H9 (cell line): ENCODE measurements at regions not wholly inside any gene's neighbourhood (a gene's known extent, or its start where the extent isn't known, plus 50 kb on each side); places are given as distances from the start of the nearest gene placed in this dataset.

ENCODE experiments used
- DNase-seq: peaks from one replicate; pipeline ENCODE4 v3.0.0-alpha.2; 2017
- H2AFZ ChIP-seq: one replicate; pipeline ENCODE4 v1.6.1; 2013; ENCODE audit warnings: mild to moderate bottlenecking, low read length, control low read depth, moderate library complexity
- H2AK5ac ChIP-seq: 2 replicates; pipeline ENCODE4 v1.6.1; 2013; ENCODE audit warnings: low read length, control low read depth, mixed read lengths; ENCODE audit not compliant: insufficient read length
- H2BK120ac ChIP-seq: one replicate; pipeline ENCODE4 v1.6.1; 2013; ENCODE audit warnings: low read depth, mild to moderate bottlenecking, low read length, control low read depth, inconsistent platforms; ENCODE audit not compliant: poor library complexity, severe bottlenecking
- H2BK12ac ChIP-seq: 2 replicates; pipeline ENCODE4 v1.6.1; 2013; ENCODE audit warnings: low read length, control low read depth, mixed read lengths, low read depth; ENCODE audit not compliant: insufficient read length
- H2BK15ac ChIP-seq: 2 replicates; pipeline ENCODE4 v1.6.1; 2013; ENCODE audit warnings: low read depth, low read length, control low read depth
- H2BK20ac ChIP-seq: one replicate; pipeline ENCODE4 v1.6.1; 2013; ENCODE audit warnings: low read depth, mild to moderate bottlenecking, low read length, control low read depth, inconsistent platforms; ENCODE audit not compliant: poor library complexity, severe bottlenecking
- H2BK5ac ChIP-seq: 2 replicates; pipeline ENCODE4 v1.6.1; 2013; ENCODE audit warnings: low read length, control low read depth, mixed read lengths; ENCODE audit not compliant: insufficient read length
- H3K14ac ChIP-seq: 2 replicates; pipeline ENCODE4 v1.6.1; 2013; ENCODE audit warnings: low read length, control low read depth; ENCODE audit not compliant: insufficient read depth
- H3K18ac ChIP-seq: 2 replicates; pipeline ENCODE4 v1.6.1; 2013; ENCODE audit warnings: low read depth, mild to moderate bottlenecking, mixed read lengths, low read length, control low read depth; ENCODE audit not compliant: insufficient read length
- H3K23ac ChIP-seq: 2 replicates; pipeline ENCODE4 v1.6.1; 2013; ENCODE audit warnings: low read length, control low read depth, mixed read lengths, low read depth; ENCODE audit not compliant: insufficient read length
- H3K23me2 ChIP-seq: 2 replicates; pipeline ENCODE4 v1.6.1; 2013; ENCODE audit warnings: low read depth, mild to moderate bottlenecking, mixed read lengths, low read length, control low read depth; ENCODE audit not compliant: insufficient read length, poor library complexity, severe bottlenecking
- H3K27ac ChIP-seq: 2 replicates; pipeline ENCODE4 v1.5.1; 2013; ENCODE audit warnings: low read length, control low read depth, mixed read lengths, low read depth; ENCODE audit not compliant: insufficient read length
- H3K27me3 ChIP-seq: 2 replicates; pipeline ENCODE4 v1.6.1; 2013; ENCODE audit warnings: low read length, control low read depth, inconsistent platforms; ENCODE audit not compliant: insufficient read depth
- H3K4ac ChIP-seq: 2 replicates; pipeline ENCODE4 v1.6.1; 2013; ENCODE audit warnings: low read depth, mild to moderate bottlenecking, control low read depth, inconsistent platforms, low read length, moderate library complexity
- H3K4me1 ChIP-seq: 2 replicates; pipeline ENCODE4 v1.6.1; 2013; ENCODE audit warnings: low read length, control low read depth, inconsistent platforms; ENCODE audit not compliant: insufficient read depth
- H3K4me2 ChIP-seq: 2 replicates; pipeline ENCODE4 v1.6.1; 2013; ENCODE audit warnings: low read length, control low read depth, mixed read lengths; ENCODE audit not compliant: insufficient read length, insufficient read depth
- H3K56ac ChIP-seq: 2 replicates; pipeline ENCODE4 v1.6.1; 2013; ENCODE audit warnings: low read depth, mild to moderate bottlenecking, mixed read lengths, low read length, control low read depth; ENCODE audit not compliant: insufficient read length
- H3K79me1 ChIP-seq: 2 replicates; pipeline ENCODE4 v1.6.1; 2013; ENCODE audit warnings: low read depth, mild to moderate bottlenecking, moderate library complexity, low read length, control low read depth, inconsistent platforms; ENCODE audit not compliant: insufficient read depth, poor library complexity, severe bottlenecking
- H3K79me2 ChIP-seq: 2 replicates; pipeline ENCODE4 v1.6.1; 2013; ENCODE audit warnings: low read length, control low read depth, inconsistent platforms; ENCODE audit not compliant: insufficient read depth
- H3K9ac ChIP-seq: 2 replicates; pipeline ENCODE4 v1.6.1; 2013; ENCODE audit warnings: low read length, control low read depth, mixed read lengths; ENCODE audit not compliant: insufficient read length; ENCODE audit errors: extremely low read depth
- H3K9me3 ChIP-seq: one replicate; pipeline ENCODE4 v1.6.1; 2013; ENCODE audit warnings: low read depth, low read length, inconsistent platforms; ENCODE audit not compliant: control insufficient read depth
- H3T11ph ChIP-seq: one replicate; pipeline ENCODE4 v1.6.1; 2013; ENCODE audit warnings: mild to moderate bottlenecking, low read length, control low read depth, inconsistent platforms
- H4K20me1 ChIP-seq: one replicate; pipeline ENCODE4 v1.6.1; 2013; ENCODE audit not compliant: control insufficient read depth, insufficient read length, insufficient read depth
- H4K5ac ChIP-seq: 2 replicates; pipeline ENCODE4 v1.6.1; 2013; ENCODE audit warnings: low read depth, mild to moderate bottlenecking, mixed read lengths, low read length, control low read depth; ENCODE audit not compliant: insufficient read length
- H4K8ac ChIP-seq: replicated peaks from 2 replicates; pipeline ENCODE4 v1.6.1; 2013; ENCODE audit warnings: low read length, control low read depth, mixed read lengths, low read depth; ENCODE audit not compliant: insufficient read length
- H4K91ac ChIP-seq: 2 replicates; pipeline ENCODE4 v1.6.1; 2013; ENCODE audit warnings: low read depth, mild to moderate bottlenecking, moderate library complexity, mixed read lengths, low read length, control low read depth; ENCODE audit not compliant: insufficient read length
- H3K27ac Mint-ChIP-seq, 3 experiments: 2 replicates in 2 of 3; 3 replicates in 1 of 3; pipeline ENCODE4 v1.8.0; 2020 to 2021; ENCODE audit warnings: mixed read lengths in 3 of 3, mild to moderate bottlenecking in 1 of 3, moderate library complexity in 1 of 3
- H3K27me3 Mint-ChIP-seq: 2 replicates; pipeline ENCODE4 v1.8.0; 2021; ENCODE audit warnings: low read depth, mild to moderate bottlenecking, moderate library complexity, mixed read lengths
- H3K36me3 Mint-ChIP-seq, 3 experiments: 2 replicates in 2 of 3; 3 replicates in 1 of 3; pipeline ENCODE4 v1.8.0; 2020 to 2021; ENCODE audit warnings: low read depth in 3 of 3, mixed read lengths in 3 of 3; ENCODE audit not compliant: insufficient read depth in 1 of 3
- H3K4me1 Mint-ChIP-seq, 2 experiments: 2 replicates each; pipeline ENCODE4 v1.8.0; 2020; ENCODE audit warnings: mixed read lengths in 2 of 2
- H3K4me3 Mint-ChIP-seq, 2 experiments: 2 replicates in 1 of 2; 3 replicates in 1 of 2; pipeline ENCODE4 v1.8.0; 2020 to 2021; ENCODE audit warnings: mild to moderate bottlenecking in 2 of 2, mixed read lengths in 2 of 2, moderate library complexity in 1 of 2
- H3K9me3 Mint-ChIP-seq, 2 experiments: 2 replicates in 1 of 2; 3 replicates in 1 of 2; pipeline ENCODE4 v1.8.0; 2020; ENCODE audit warnings: mild to moderate bottlenecking in 2 of 2, mixed read lengths in 2 of 2, moderate library complexity in 1 of 2
- WGBS: extraction: QIAGEN DNeasy Blood & Tissue Kit; methylation state at CpG from one replicate; pipeline ENCODE4 v1.1.7; 2013; ENCODE audit warnings: missing lambda C conversion rate, low lambda C conversion rate, mixed read lengths; ENCODE audit not compliant: insufficient read length; ENCODE audit errors: extremely low coverage; 5-methylcytosine and 5-hydroxymethylcytosine counted together
- TF ChIP-seq, protein P1 (sequence below): fragments of 200-600 bp; sonication (generic); conservative IDR thresholded peaks from 3 replicates; pipeline ENCODE4 v1.8.0; 2021; ENCODE audit warnings: antibody characterized with exemption, mild to moderate bottlenecking

DNA sequence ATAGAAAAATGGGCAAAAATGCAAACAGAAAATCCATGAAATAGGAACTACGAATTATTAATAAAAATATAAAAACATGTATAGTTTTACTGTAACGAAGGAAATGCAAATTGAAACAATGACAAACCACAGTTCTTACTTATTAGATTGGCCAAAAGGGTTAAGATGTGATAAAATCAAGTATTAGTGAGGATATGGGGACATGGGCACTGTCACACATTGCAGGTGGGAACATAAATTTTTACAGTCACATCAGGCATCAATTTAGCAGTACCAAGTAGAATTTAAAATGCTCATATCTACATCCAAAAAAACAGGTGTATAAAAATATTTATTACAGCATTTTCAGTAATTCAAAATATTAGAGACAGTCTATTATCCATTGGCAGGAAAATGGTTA, 353.2 kb upstream of the API5 start:
- no peak overlapping the region for H3K4me3 Mint-ChIP-seq

More for the DNA sequence above, 353.2 kb upstream of the API5 start:
- DNase-seq: no peak
- Histone ChIP-seq H3K18ac (no peak overlapping the region), H2BK20ac (no peak overlapping the region), H4K8ac (no peak overlapping the region), H3K4me1 (no peaks in the 10 kb centered on the region), H2AK5ac (no peak overlapping the region), H2BK5ac (no peak overlapping the region), H4K91ac (no peak overlapping the region), H3K23ac (no peak overlapping the region), H3K79me2 (no peaks in the 10 kb centered on the region), H3K9ac (no peak overlapping the region), H3K9me3 (no peaks in the 10 kb centered on the region), H4K20me1 (no peaks in the 10 kb centered on the region), H3T11ph (no peak overlapping the region), H4K5ac (no peak overlapping the region), H2BK12ac (no peak overlapping the region), H3K14ac (no peak overlapping the region), H3K56ac (no peak overlapping the region), H3K27ac (no peak overlapping the region), H3K79me1 (no peaks in the 10 kb centered on the region), H3K23me2 (no peaks in the 10 kb centered on the region), H2AFZ (no peak overlapping the region), H3K4ac (no peak overlapping the region), H3K4me2 (no peak overlapping the region), H2BK120ac (no peak overlapping the region), H2BK15ac (no peak overlapping the region), H3K27me3 (no peaks in the 10 kb centered on the region)
- peaks cover 0 to 12% of the 10 kb centered on the region in 2 experiments; a peak in 3 of 5 replicates for H3K9me3 Mint-ChIP-seq
- H3K36me3 Mint-ChIP-seq: peaks cover 0 to 2% (median 0%) of the 10 kb centered on the region in 3 experiments; a peak in 1 of 7 replicates
- H3K4me1 Mint-ChIP-seq: no peaks in the 10 kb centered on the region
- no CpG with 5 or more reads among the region's 2 CpGs for WGBS
- H3K27me3 Mint-ChIP-seq: no peaks in the 10 kb centered on the region; the same call in 1 of the 2 replicates
- TF ChIP-seq, protein P1, sequence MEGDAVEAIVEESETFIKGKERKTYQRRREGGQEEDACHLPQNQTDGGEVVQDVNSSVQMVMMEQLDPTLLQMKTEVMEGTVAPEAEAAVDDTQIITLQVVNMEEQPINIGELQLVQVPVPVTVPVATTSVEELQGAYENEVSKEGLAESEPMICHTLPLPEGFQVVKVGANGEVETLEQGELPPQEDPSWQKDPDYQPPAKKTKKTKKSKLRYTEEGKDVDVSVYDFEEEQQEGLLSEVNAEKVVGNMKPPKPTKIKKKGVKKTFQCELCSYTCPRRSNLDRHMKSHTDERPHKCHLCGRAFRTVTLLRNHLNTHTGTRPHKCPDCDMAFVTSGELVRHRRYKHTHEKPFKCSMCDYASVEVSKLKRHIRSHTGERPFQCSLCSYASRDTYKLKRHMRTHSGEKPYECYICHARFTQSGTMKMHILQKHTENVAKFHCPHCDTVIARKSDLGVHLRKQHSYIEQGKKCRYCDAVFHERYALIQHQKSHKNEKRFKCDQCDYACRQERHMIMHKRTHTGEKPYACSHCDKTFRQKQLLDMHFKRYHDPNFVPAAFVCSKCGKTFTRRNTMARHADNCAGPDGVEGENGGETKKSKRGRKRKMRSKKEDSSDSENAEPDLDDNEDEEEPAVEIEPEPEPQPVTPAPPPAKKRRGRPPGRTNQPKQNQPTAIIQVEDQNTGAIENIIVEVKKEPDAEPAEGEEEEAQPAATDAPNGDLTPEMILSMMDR: no peak
- no peak overlapping the region for H3K27ac Mint-ChIP-seq
